ENCODE measurements at regions not wholly inside any gene's neighbourhood (a gene's known extent, or its start where the extent isn't known, plus 50 kb on each side); places are given as distances from the start of the nearest gene placed in this dataset.

DNA sequence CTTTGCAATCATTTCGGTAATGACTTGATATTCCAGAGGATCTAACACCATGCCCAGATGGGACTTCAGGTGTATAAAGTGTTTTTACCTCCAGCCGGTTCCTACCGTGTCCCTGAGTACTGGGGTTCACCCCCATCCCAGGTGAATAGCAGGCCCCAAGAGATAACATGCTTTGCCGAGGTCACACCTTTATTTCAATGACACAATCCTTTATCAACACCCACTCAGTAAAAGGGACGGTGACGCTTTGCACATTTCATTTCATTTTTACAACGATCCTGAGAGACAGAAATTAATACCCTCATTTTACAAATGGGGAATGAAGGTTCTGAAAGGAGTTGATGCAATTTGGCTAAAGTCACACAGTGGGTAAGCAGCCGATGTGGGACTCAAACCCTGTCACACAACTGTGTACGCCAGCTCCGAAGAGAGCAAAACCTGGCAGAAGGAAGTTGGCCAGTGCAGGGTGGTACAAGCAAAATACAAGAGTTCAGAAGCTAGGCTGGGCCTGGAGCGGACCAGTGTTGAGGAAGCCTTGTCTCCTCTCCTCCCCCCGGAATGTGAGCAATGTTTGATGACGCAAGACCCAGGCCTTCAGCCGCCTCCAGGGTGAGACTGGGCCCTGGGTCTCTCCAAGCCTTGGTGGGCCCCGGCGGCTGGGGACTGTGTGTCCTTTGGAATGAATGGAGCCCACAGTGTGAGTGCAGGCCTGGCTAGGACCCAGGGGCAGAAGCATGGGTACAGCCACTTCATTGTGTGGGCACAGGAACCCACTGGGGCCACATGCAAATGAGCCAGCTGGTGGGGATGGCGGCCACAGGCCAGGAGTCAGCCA, 139.6 kb upstream of the MYCN start:
- DNase-seq (ENCODE audit: low spot score) = no peak
- TF ChIP-seq, protein P1, sequence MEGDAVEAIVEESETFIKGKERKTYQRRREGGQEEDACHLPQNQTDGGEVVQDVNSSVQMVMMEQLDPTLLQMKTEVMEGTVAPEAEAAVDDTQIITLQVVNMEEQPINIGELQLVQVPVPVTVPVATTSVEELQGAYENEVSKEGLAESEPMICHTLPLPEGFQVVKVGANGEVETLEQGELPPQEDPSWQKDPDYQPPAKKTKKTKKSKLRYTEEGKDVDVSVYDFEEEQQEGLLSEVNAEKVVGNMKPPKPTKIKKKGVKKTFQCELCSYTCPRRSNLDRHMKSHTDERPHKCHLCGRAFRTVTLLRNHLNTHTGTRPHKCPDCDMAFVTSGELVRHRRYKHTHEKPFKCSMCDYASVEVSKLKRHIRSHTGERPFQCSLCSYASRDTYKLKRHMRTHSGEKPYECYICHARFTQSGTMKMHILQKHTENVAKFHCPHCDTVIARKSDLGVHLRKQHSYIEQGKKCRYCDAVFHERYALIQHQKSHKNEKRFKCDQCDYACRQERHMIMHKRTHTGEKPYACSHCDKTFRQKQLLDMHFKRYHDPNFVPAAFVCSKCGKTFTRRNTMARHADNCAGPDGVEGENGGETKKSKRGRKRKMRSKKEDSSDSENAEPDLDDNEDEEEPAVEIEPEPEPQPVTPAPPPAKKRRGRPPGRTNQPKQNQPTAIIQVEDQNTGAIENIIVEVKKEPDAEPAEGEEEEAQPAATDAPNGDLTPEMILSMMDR (IDR thresholded peaks at IDR 0.05) = no peak
- Mint-ChIP-seq H3K9me3 (ENCODE audit: low read depth) (no peaks in the 10 kb centered on the region), H3K4me1 (ENCODE audit: low read depth) (no peaks in the 10 kb centered on the region), H3K27me3 (ENCODE audit: low read depth) (peaks cover 46% of the 10 kb centered on the region), H3K36me3 (ENCODE audit: low read depth) (peaks cover 2% of the 10 kb centered on the region), H3K27ac (ENCODE audit: unreplicated experiment) (no peak overlapping the region), H3K4me3 (ENCODE audit: unreplicated experiment) (no peak overlapping the region)

DNA sequence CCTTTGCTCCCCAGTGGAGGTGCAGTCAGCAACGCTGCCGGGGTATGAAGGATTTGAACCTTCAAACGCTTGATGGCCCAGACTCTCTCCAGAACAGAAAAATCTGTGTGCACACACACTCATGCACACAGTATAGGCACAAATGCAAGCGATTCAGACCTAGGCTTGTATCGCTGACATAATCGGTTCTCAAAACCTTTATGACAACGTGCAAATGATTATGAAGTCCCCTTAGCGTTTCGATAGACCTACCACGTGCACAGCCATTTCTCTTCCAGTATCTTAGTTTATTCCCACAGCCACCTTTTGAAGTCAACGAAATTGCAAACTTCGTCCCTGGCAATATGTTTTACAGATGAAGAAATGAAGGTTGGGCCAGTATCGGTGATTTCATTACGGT, 138.9 kb upstream of the MYCN start:
- H3K4me1 Mint-ChIP-seq (ENCODE audit: low read depth) = no peaks in the 10 kb centered on the region
- TF ChIP-seq, protein P1 (IDR thresholded peaks at IDR 0.05) = no peak
- H3K27ac Mint-ChIP-seq (ENCODE audit: unreplicated experiment) = no peak overlapping the region
- H3K9me3 Mint-ChIP-seq (ENCODE audit: low read depth) = no peaks in the 10 kb centered on the region
- no peak overlapping the region for H3K4me3 Mint-ChIP-seq (ENCODE audit: unreplicated experiment)
- H3K27me3 Mint-ChIP-seq (ENCODE audit: low read depth) = peaks cover 39% of the 10 kb centered on the region
- no peaks in the 10 kb centered on the region for H3K36me3 Mint-ChIP-seq (ENCODE audit: low read depth)
- DNase-seq (ENCODE audit: low spot score) = no peak

DNA sequence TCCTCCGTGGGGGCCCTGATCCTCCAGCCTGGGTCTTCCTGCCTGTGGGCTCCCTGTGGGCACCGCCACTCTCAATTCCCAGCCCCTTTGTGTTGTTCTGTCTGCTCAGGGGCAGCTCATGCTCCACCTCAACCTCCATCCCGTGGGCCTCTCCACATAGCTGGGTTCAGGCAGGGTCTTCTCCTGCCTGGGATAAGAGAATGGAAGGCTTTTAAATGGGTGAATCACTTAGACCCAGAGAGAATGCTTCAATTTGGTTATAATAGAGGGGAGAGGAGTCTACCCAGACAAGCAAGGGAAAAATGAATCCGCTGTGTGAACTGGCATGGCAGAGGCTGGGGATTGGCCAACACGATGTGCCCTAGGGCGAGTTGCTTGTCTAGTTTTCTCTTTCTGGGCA, 138.4 kb upstream of the MYCN start:
- no peaks in the 10 kb centered on the region for H3K36me3 Mint-ChIP-seq (ENCODE audit: low read depth)
- DNase-seq (ENCODE audit: low spot score) = no peak
- peaks cover 34% of the 10 kb centered on the region for H3K27me3 Mint-ChIP-seq (ENCODE audit: low read depth)
- H3K4me1 Mint-ChIP-seq (ENCODE audit: low read depth) = no peaks in the 10 kb centered on the region
- TF ChIP-seq, protein P1 (IDR thresholded peaks at IDR 0.05) = no peak
- H3K9me3 Mint-ChIP-seq (ENCODE audit: low read depth) = no peaks in the 10 kb centered on the region
- H3K27ac Mint-ChIP-seq (ENCODE audit: unreplicated experiment) = no peak overlapping the region
- H3K4me3 Mint-ChIP-seq (ENCODE audit: unreplicated experiment) = no peak overlapping the region

DNA sequence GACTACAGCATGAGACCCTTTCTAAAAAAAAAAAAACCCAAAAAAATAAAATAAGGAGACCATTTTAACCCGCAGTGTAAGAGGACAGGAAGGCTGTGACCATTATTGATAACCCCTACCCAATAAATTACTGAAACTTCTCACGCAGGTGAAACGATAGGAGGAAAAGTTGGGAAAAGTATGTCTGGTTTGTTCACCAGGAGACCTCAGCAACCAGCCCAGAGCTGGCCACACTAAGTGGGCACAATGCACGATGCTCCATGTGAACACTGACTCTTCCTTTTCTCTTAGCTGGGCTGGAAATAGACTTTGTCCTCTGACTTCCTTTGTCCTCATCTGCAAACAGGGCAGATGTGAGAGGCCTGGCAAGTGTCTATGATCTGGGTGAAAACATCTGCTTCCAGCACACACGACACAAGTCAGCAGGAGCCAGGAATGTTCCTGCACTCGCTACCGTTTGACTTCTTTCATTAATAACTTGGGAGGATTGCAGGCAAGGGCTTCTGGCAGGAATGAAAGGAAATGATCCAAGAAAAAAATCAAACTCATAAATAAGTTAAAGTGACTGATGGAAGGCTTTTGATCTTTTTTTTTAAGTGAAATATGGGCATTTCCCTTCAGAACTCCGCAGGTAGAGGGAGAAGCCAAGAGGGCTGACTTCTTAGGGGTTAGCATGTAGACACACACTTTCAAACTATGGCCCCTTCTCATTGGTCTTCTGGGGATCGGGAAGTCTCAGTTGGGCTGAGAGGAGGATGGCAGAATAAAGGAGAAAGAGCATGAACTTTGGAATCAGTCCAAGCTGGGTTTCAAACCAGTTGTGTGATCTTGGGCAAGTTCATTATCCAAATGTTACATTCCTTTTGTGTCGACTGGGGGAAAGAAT, 137.4 kb upstream of the MYCN start:
- Mint-ChIP-seq H3K27me3 (ENCODE audit: low read depth) (peaks cover 27% of the 10 kb centered on the region), H3K9me3 (ENCODE audit: low read depth) (no peaks in the 10 kb centered on the region), H3K4me1 (ENCODE audit: low read depth) (no peaks in the 10 kb centered on the region), H3K36me3 (ENCODE audit: low read depth) (no peaks in the 10 kb centered on the region), H3K4me3 (ENCODE audit: unreplicated experiment) (no peak overlapping the region), H3K27ac (ENCODE audit: unreplicated experiment) (no peak overlapping the region)
- no peak for DNase-seq (ENCODE audit: low spot score)
- TF ChIP-seq, protein P1 (IDR thresholded peaks at IDR 0.05) = no peak

DNA sequence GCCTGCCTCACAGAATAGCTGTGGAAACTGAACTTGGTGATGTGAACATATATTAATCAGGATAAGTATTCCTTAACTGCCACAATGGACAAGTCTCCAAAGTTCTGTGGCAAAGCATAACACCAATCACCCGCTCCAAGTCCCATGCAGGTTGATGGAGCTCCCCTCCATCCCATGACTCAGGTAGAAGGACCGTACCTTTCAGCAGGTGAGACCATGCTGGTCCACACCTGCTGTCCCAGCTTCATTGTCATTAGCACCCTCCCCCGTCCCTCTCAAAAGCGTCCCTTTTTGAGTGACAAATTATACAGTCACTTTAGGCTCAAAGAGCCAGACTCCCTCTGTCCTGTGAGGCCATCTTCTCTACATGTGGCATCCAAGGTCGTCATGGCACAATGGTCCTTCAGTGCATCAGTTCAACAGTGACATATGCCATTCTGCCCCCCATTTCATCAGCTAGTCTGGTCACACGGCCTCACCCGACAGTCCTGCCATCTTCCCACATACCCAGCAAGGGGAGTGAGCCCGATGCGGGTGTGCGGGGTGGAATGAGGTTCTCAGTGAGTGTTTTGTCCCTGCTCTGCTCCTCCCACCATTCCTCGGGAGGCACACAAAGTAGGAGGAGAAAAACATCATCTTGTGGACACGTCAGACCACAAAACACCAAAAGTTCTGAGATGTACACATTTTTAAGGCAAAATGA, 136.7 kb upstream of the MYCN start:
- no peak overlapping the region for H3K4me3 Mint-ChIP-seq (ENCODE audit: unreplicated experiment)
- DNase-seq (ENCODE audit: low spot score) = no peak

More for the DNA sequence above, 136.7 kb upstream of the MYCN start:
- TF ChIP-seq, protein P1 (IDR thresholded peaks at IDR 0.05) = no peak
- Mint-ChIP-seq H3K36me3 (ENCODE audit: low read depth) (no peaks in the 10 kb centered on the region), H3K27me3 (ENCODE audit: low read depth) (peaks cover 27% of the 10 kb centered on the region), H3K4me1 (ENCODE audit: low read depth) (no peaks in the 10 kb centered on the region), H3K27ac (ENCODE audit: unreplicated experiment) (no peak overlapping the region), H3K9me3 (ENCODE audit: low read depth) (no peaks in the 10 kb centered on the region)

Data from chondrocyte (in vitro differentiated cells).